ENCODE measurements at regions not wholly inside any gene's neighbourhood (a gene's known extent, or its start where the extent isn't known, plus 50 kb on each side); places are given as distances from the start of the nearest gene placed in this dataset.

DNA sequence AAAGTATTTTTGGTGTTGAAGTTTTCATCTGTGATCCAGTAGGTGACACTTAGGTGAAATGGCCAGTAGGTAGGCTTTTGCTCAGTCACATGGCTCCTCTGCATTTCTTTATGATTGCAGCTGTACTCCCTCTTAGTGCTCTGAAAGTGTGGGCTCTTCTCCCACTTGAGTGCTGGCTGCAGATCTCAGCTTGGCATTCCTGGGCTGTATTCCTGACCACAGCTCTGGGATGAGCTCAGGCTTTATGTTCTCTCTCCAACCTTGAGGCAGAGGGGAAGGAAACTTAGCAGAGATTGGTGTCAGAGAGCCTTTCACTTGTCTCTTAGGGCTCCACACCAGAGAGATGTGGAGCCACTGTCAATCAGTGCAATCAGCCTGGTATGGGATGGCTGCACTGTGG, 254.3 kb downstream of the NDFIP2 start:
- TF ChIP-seq GATA2 (IDR thresholded peaks at IDR 0.05; ENCODE audit: low read depth, low read length) (no peak), GATA3 (IDR thresholded peaks at IDR 0.05; ENCODE audit: low read depth, low read length) (no peak)
